ENCODE measurements at regions not wholly inside any gene's neighbourhood (a gene's known extent, or its start where the extent isn't known, plus 50 kb on each side); places are given as distances from the start of the nearest gene placed in this dataset.

DNA sequence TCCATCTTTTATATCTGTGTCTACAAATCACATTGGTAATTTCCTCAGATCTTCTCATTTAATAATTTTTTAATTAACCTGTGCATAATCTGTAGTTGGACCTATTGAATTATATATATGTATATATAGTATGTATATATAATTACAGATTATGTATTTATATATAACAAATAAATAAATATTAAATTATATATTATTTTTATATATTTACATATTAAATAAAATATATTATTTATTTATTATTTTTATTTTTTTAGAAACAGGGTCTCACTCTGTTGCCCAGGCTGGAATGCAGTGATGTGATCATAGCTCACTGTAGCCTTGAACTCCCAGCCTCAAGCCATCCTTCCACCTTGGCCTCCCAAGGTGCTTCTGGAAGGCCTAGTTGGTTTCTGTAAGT, 197.9 kb downstream of the FGF9 start:
- H3K36me3 ChIP-seq (ENCODE audit: control insufficient read depth, insufficient read depth, low read length), result no peaks in the 10 kb centered on the region
- no peak overlapping the region for H3K9ac ChIP-seq (ENCODE audit: low read depth, low read length)
- TF ChIP-seq MAZ (IDR thresholded peaks at IDR 0.05; ENCODE audit: borderline replicate concordance, low read depth, low read length) (no peak), MAFK (IDR thresholded peaks at IDR 0.05; ENCODE audit: low read depth, low read length) (no peak), USF2 (IDR thresholded peaks at IDR 0.05; ENCODE audit: low read depth, low read length) (no peak), SMC3 (IDR thresholded peaks at IDR 0.05; ENCODE audit: low read depth, low read length) (no peak), RFX5 (IDR thresholded peaks at IDR 0.05; ENCODE audit: low read depth, low read length) (no peak), RAD21 (IDR thresholded peaks at IDR 0.05; ENCODE audit: low read length) (no peak), BHLHE40 (IDR thresholded peaks at IDR 0.05; ENCODE audit: low read depth, low read length) (no peak), POLR2A (IDR thresholded peaks at IDR 0.05; ENCODE audit: low read depth, low read length) (no peak), NFE2L2 (IDR thresholded peaks at IDR 0.05; ENCODE audit: low read depth, low read length) (no peak), CEBPB (IDR thresholded peaks at IDR 0.05; ENCODE audit: low read depth, low read length) (no peak)
- TF ChIP-seq, protein P1, sequence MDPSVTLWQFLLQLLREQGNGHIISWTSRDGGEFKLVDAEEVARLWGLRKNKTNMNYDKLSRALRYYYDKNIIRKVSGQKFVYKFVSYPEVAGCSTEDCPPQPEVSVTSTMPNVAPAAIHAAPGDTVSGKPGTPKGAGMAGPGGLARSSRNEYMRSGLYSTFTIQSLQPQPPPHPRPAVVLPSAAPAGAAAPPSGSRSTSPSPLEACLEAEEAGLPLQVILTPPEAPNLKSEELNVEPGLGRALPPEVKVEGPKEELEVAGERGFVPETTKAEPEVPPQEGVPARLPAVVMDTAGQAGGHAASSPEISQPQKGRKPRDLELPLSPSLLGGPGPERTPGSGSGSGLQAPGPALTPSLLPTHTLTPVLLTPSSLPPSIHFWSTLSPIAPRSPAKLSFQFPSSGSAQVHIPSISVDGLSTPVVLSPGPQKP (IDR thresholded peaks at IDR 0.05; ENCODE audit: borderline replicate concordance, low read depth, low read length), result no peak
- TF ChIP-seq, protein P2, sequence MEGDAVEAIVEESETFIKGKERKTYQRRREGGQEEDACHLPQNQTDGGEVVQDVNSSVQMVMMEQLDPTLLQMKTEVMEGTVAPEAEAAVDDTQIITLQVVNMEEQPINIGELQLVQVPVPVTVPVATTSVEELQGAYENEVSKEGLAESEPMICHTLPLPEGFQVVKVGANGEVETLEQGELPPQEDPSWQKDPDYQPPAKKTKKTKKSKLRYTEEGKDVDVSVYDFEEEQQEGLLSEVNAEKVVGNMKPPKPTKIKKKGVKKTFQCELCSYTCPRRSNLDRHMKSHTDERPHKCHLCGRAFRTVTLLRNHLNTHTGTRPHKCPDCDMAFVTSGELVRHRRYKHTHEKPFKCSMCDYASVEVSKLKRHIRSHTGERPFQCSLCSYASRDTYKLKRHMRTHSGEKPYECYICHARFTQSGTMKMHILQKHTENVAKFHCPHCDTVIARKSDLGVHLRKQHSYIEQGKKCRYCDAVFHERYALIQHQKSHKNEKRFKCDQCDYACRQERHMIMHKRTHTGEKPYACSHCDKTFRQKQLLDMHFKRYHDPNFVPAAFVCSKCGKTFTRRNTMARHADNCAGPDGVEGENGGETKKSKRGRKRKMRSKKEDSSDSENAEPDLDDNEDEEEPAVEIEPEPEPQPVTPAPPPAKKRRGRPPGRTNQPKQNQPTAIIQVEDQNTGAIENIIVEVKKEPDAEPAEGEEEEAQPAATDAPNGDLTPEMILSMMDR (conservative IDR thresholded peaks at IDR 0.05; ENCODE audit: low read depth, low read length), result no peak
- H3K4me2 ChIP-seq (ENCODE audit: low read depth, low read length), result no peak overlapping the region
- no peak overlapping the region for H4K8ac ChIP-seq (ENCODE audit: low read depth in 2 of 2, low read length in 2 of 2)
- in situ Hi-C loops (cut with MboI; ENCODE audit: low sequenced_read_pairs) (no loop called here), intact Hi-C loops (cut with micrococcal nuclease) (no loop called here), dilution Hi-C loops (cut with HindIII; ENCODE audit: low sequenced_read_pairs, unreplicated experiment) (no loop called here)
- no peaks in the 10 kb centered on the region for H3K27me3 ChIP-seq (ENCODE audit: control insufficient read depth, insufficient read depth, low read length)
- H3K79me1 ChIP-seq (ENCODE audit: low read depth in 1 of 2, low read length in 2 of 2), result no peaks in the 10 kb centered on the region
- no peak overlapping the region for H4K91ac ChIP-seq (ENCODE audit: insufficient read depth, low read depth, low read length)
- DNase-seq (no peak), ATAC-seq (ENCODE audit: low read depth) (no peak)
- CTCF ChIA-PET, result no interaction called here
- no peak overlapping the region for H3K4ac ChIP-seq (ENCODE audit: low read depth, low read length)
- no peak overlapping the region for H2BK120ac ChIP-seq (ENCODE audit: low read depth, low read length)
- no peak overlapping the region for H2AK5ac ChIP-seq (ENCODE audit: low read depth, low read length)
- no peak overlapping the region for H3K4me3 ChIP-seq (ENCODE audit: insufficient read depth, low read depth, low read length)
- H3K23ac ChIP-seq (ENCODE audit: low read depth, low read length), result no peak overlapping the region
- H4K20me1 ChIP-seq (ENCODE audit: insufficient read depth, low read length), result no peaks in the 10 kb centered on the region
- no peaks in the 10 kb centered on the region for H3K9me3 ChIP-seq (ENCODE audit: control insufficient read depth, insufficient read depth, low read length)
- H3K27ac ChIP-seq (ENCODE audit: insufficient read depth, low read length), result no peak overlapping the region
- H3K9me1 ChIP-seq (ENCODE audit: insufficient read depth, low read length), result peaks cover 3% of the 10 kb centered on the region; the same call in 1 of the 2 replicates
- H2AFZ ChIP-seq (replicated peaks; ENCODE audit: low read length, poor library complexity), result no peak overlapping the region
- no peak overlapping the region for H2BK15ac ChIP-seq (ENCODE audit: low read depth, low read length)
- BruUV-seq (replicated peaks), result no TSS peak
- POLR2A ChIA-PET (ENCODE audit: unreplicated experiment), result no interaction called here
- H2AK9ac ChIP-seq (replicated peaks; ENCODE audit: low read depth, low read length, poor library complexity), result no peak overlapping the region
- no peak overlapping the region for H2BK20ac ChIP-seq (ENCODE audit: low read depth, low read length)
- no peak overlapping the region for H3K18ac ChIP-seq (ENCODE audit: low read depth, low read length)
- no peak overlapping the region for H4K5ac ChIP-seq (ENCODE audit: low read depth, low read length)
- H3K14ac ChIP-seq (replicated peaks; ENCODE audit: low read depth, low read length), result no peak overlapping the region
- H2BK5ac ChIP-seq (ENCODE audit: low read depth, low read length, poor library complexity, severe bottlenecking), result no peak overlapping the region
- H3K56ac ChIP-seq (ENCODE audit: extremely low read depth, insufficient read depth, low read length), result no peak overlapping the region
- peaks cover 3% of the 10 kb centered on the region for H3K4me1 ChIP-seq (ENCODE audit: control insufficient read depth, insufficient read depth, low read length)
